ENCODE measurements at regions not wholly inside any gene's neighbourhood (a gene's known extent, or its start where the extent isn't known, plus 50 kb on each side); places are given as distances from the start of the nearest gene placed in this dataset.
A peak's percentile ranks its signal among the peaks of the same experiment; 100 is the strongest.

- DNase-seq (ENCODE audit: low spot score): no peak
These were observed 92.8 kb upstream of the TMEM168 start for GRCh38 chr7:112882991-112883390.

- DNase-seq (ENCODE audit: low spot score): no peak
These were observed 92.3 kb upstream of the TMEM168 start for GRCh38 chr7:112882511-112882910.

GRCh38 chr7:112882022-112882421 lies 91.8 kb upstream of the TMEM168 start:
- no peak for DNase-seq (ENCODE audit: low spot score)

- DNase-seq (ENCODE audit: low spot score): no peak
These were observed 90.7 kb upstream of the TMEM168 start for GRCh38 chr7:112880818-112881418.

- no peak for DNase-seq (ENCODE audit: low spot score)
These were observed 87.7 kb upstream of the TMEM168 start for GRCh38 chr7:112877691-112878460.

- no peak for DNase-seq (ENCODE audit: low spot score)
These were observed 86.7 kb upstream of the TMEM168 start for GRCh38 chr7:112876877-112877276.

GRCh38 chr7:112874909-112875308 lies 84.7 kb upstream of the TMEM168 start:
- DNase-seq (ENCODE audit: low spot score): no peak

GRCh38 chr7:112873831-112874553 lies 83.8 kb upstream of the TMEM168 start:
- no peak for DNase-seq (ENCODE audit: low spot score)

- peak; percentile 42 for DNase-seq (ENCODE audit: low spot score)
These were observed 79.0 kb upstream of the TMEM168 start for GRCh38 chr7:112869111-112869774.

- no peak for DNase-seq (ENCODE audit: low spot score)
These were observed 78.4 kb upstream of the TMEM168 start for GRCh38 chr7:112868609-112869008.

GRCh38 chr7:112866424-112866823 lies 76.2 kb upstream of the TMEM168 start:
- no peak for DNase-seq (ENCODE audit: low spot score)

- DNase-seq (ENCODE audit: low spot score): no peak
These were observed 74.2 kb upstream of the TMEM168 start for GRCh38 chr7:112864380-112864779.

- no peak for DNase-seq (ENCODE audit: low spot score)
These were observed 68.6 kb upstream of the TMEM168 start for GRCh38 chr7:112858838-112859237.

GRCh38 chr7:112855227-112855626 lies 65.0 kb upstream of the TMEM168 start:
- no peak for DNase-seq (ENCODE audit: low spot score)

GRCh38 chr7:112854169-112854568 lies 64.0 kb upstream of the TMEM168 start:
- no peak for DNase-seq (ENCODE audit: low spot score)

- DNase-seq (ENCODE audit: low spot score): no peak
These were observed 63.2 kb upstream of the TMEM168 start for GRCh38 chr7:112853422-112853821.

GRCh38 chr7:112843151-112843550 lies 53.0 kb upstream of the TMEM168 start:
- DNase-seq (ENCODE audit: low spot score): no peak

Data from CD4-positive, alpha-beta T cell treated with Interleukin-6 at 100 ng/mL for 8 hours (primary cell).